ENCODE measurements at regions not wholly inside any gene's neighbourhood (a gene's known extent, or its start where the extent isn't known, plus 50 kb on each side); places are given as distances from the start of the nearest gene placed in this dataset.
"Not testable (repeated sequence)": the region's sequence is repeated elsewhere in the genome, so short reads cannot be mapped to it uniquely, and the experiment has no call there.

DNA sequence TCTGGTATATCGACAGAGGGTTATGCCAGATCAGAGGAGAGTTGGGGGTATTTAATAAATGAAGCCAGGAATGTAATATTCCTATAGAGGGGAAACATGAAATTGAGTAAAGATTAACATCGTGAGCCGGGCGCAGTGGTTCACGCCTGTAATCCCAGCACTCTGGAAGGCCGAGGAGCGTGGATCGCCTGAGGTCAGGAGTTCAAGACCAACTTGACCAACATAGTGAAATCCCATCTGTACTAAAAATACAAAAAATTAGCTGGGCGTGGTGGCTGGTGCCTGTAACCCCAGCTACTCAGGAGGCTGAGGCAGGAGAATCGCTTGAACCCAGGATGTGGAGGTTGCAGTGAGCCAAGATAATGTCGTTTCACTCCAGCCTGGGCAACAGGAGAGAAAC lies 112.4 kb upstream of the ZNF184 start:
- intact Hi-C loops (cut with DNase I); DNase-seq: not testable (repeated sequence)

DNA sequence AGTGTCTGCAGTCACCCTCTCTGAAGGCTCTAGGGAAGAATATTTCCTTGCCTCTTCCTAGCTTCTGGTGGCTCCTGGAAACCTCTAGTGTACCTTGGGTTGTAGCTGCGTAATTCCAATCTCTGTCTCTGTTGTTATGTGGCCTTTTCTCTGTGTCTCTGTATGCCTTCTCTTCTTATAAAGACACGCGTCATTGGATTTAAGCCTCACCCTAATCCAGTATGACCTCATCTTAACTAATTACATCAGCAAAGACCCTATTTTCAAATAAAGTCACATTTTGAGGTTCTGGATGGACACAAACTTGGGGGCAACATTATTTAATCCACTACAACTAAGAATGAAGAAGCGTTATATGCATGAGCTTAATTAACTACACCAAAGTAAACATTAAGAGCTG lies 111.4 kb upstream of the ZNF184 start:
- intact Hi-C loops (cut with DNase I), result no loop called here
- DNase-seq, result no peak

DNA sequence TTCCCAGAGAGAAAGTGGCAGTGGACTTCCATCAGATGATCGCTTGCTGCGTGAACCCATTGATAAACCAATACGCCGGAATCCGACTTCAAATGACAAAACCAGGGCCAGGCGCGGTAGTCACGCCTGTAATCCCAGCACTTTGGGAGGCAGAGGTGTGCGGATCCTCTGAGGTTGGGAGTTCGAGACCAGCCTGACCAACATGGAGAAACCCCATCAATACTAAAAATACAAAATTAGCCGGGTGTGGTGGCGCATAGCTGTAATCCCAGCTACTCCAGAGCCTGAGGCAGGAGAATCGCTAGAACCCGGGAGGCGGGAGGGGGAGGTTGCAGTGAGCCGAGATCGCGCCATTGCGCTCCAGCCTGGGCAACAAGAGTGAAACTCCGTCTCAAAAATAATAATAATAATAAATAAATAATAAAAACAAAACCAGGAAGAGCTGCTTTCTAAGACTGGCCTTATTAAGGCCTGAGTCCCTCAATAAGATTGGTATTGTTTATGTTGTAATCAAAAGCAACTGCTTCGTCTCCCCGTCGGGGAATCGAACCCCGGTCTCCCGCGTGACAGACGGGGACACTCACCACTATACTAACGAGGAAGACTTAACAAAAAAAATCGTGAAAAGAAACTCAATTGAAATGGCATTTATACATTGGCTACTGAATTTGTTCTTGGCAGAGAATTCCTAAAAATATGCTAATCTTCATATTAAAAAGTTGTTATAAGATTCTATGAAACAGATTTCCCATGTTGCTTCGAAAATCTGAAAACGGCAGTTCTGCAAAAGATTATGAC lies 110.2 kb upstream of the ZNF184 start:
- peak in 15 of 42 donors; percentile 3 to 56 (median 19) for DNase-seq
- intact Hi-C loops (cut with DNase I), result no loop called here

DNA sequence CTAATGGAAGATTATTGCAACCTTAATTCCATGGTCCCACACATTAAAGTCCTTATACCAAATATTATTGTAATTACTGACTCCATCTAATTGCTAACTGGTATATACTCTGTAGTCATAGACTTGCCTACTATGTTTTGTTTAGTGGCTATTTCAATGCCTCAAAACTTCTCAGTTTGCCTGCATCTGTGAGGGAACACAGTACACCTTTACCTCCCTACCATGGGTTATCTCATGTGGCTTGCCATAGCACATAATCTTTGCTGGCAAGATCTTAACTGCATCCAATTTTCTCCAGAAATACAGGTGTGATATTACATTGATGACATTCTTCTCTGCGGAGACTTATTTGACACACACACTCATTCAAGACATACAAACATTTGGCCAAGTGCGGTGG lies 107.1 kb upstream of the ZNF184 start:
- DNase-seq, result no peak
- intact Hi-C loops (cut with DNase I), result no loop called here

DNA sequence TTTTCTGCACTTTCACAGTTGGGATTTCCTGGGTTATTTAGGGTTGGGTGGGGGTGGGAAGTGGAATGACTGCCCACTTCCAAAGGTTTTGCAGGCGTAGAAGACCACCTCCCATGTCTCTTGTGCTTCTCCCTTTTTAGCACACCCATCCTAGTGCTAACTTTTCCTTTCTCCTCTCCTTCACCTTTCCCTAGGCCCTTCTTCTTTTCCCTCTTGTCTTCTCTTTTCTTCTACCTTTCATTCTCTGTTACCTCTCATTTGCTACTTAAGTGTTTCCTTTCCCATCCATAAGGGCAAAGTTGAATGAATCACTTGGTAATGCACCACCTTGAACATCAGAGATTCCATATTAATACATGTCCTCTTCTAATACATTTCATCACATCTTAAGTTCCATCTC lies 105.0 kb upstream of the ZNF184 start:
- intact Hi-C loops (cut with DNase I), result no loop called here
- no peak for DNase-seq

DNA sequence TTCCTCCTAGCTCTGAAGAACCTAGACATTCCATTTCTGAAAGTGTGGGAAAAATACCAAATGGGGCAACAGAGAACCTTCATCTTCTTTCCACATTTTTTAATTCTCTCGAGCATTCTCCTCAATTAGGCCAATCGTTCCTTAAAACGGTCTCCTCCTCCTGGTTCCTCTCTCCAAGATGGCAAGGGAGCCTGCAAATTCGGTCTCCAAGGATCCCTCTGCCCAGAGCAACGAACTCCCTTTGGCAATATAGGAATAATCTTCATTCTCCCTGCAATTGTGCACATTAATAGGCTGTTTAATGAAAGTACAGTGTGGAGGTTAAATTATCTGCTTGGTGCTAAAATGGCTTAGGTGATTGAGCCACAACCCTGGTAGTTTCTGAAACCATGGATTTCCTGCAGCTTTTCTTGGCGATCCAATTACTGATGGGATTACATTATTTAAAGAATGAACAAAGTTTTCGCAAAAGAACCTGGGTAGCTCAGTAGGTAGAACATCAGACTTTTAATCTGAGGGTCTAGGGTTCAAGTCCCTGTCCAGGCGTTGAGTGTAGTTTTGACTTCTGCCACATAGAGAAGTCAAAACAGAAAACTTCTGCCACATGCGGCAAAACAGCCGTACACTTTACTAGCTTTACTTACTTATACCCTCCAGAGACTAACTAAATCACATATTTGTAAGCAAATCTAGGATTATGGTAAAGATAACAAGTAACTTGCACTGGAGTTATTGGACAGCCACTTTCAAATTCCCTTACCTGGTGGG lies 102.9 kb upstream of the ZNF184 start:
- intact Hi-C loops (cut with DNase I), result no loop called here
- DNase-seq, result no peak

DNA sequence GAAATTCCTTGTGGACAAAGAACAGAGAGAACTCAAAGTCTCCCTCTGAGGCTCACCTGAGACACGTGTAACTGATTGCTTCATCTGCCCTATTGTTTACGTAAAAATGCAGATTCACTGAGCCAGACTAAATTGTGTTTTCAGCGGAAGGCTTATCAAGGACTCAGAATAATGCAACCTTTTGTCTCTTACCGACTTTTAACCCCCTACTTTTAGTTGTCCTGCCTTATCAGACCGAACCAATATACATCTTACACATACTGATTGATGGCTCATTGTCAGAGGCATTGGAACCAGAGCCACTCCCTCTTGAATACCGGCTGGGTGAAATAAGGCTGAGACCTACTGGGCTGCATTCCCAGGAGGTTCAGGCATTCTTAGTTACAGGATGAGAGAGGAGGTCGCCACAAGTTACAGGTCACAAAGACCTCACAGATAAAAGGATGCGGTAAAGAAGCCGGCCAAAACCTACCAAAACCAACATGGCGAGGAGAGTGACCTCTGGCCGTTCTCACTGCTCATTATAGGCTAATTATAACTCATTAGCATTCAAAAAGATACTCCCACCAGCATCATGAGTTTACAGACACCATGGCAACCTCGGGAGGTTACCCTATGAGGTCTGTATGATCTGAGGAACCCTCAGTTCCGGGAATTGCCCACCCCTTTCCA lies 95.5 kb upstream of the ZNF184 start:
- no peak for DNase-seq
- intact Hi-C loops (cut with DNase I), result no loop called here

DNA sequence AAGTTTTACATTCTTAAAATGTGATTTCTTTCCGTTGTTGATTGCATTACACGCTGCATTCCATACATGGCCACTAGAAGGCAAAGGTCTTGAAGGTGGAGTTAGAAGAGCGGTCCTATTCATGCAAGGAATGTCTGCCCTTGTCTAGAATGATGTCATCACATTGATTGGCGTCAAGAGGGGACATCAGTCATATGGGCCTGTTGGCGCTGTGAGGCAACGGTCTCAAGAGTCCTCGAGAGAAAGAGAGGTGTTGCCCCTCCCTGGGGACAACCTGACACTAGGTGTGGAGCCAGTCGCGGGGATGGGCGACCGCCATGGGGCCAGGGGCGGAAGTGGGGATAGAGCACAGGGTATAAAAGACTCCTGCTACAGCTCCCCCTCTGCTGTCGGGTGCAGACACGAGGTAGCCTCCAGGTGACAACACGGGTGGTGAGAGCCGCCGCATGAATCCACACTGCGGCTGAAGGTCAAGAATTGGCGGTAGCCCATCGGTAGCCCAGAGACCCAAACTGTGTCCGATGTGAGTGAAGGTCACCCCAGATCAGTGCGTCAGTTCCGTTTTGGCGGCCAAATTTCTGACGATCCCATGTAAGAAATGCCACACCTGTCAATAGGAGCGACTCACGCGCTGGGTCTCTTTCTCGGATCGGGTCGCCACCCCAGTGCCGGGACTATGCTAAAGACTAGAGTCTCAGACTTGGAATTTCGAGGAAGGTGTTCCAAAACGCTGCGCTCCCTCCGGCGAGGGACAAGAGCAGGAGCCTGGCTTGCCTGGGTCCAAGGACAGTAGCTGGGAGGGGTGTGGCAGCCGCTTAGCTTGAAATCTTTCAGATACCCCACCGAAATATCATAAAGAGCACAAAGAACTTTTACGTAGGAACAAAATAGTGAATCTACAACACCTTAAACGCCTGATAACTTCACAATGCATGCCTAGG lies 93.2 kb upstream of the ZNF184 start:
- no peak for DNase-seq
- intact Hi-C loops (cut with DNase I), result no loop called here

DNA sequence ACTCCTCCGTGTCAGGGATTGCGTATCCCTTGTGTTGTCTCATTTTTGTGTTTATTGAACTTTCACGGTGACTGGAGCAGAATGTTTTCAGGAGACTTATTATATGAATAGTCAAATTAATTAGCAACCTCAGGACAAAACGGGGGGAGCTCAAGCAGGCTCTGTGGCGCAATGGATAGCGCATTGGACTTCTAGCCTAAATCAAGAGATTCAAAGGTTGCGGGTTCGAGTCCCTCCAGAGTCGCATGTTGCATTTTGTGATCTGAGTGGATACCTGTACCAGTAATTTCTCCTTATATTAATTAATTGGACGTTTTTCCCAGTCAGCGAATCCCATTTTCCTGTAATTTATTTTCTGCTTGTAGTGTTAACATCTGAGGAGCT lies 89.1 kb upstream of the ZNF184 start:
- no peak for DNase-seq
- intact Hi-C loops (cut with DNase I), result no loop called here

DNA sequence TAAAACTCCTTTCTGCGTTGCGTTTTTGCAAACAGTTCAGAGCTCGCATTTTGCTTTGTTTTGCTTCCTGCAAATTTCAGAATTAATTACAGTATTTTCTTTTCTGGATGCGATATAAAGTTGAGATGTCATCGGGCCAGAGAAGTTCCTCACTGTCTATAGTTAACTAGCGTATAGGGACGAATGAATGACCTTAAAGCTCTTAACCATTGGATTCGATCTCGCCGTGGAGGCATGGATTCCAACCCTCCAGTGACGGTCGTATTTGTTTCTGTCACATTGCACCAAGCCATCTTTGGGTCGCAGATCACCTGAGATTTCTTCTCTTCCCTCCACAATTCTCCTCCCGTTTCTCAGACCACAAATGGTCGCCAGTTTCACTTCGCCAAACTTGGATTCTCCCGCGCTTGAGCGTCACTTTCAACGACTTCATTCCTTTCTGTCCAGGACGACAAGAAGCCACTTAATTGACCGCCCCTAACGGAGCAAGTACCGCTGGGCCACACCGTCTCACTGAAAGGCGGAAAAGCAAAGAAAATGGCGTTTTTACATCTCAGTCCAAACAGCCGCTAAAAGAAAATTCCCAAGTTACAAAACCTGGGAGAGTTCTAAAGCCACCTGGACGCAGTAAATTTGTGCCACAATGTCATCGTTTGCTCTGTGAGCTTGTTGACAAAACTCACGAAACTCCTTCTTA lies 85.3 kb upstream of the ZNF184 start:
- no peak for DNase-seq
- intact Hi-C loops (cut with DNase I), result no loop called here

DNA sequence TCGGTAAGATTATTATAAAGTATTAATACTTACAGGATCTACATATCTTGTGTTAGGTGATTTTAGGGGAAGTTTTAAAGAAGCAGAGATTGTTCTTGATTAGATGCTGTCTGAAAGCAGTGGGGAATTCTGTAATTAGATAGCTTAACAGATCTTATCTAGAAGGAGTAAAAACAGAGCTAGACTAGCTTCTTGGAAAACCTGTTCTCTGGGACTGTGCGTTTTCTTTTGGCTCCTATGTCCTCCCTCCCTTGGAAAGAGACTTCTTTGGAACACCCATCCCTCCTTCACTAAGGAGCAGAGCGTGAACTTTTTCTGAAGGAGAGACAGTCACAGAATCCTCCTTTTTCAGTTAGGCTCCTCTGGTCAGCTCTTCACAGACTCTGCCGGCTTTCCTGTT lies 83.5 kb upstream of the ZNF184 start:
- DNase-seq, result no peak
- intact Hi-C loops (cut with DNase I), result no loop called here

DNA sequence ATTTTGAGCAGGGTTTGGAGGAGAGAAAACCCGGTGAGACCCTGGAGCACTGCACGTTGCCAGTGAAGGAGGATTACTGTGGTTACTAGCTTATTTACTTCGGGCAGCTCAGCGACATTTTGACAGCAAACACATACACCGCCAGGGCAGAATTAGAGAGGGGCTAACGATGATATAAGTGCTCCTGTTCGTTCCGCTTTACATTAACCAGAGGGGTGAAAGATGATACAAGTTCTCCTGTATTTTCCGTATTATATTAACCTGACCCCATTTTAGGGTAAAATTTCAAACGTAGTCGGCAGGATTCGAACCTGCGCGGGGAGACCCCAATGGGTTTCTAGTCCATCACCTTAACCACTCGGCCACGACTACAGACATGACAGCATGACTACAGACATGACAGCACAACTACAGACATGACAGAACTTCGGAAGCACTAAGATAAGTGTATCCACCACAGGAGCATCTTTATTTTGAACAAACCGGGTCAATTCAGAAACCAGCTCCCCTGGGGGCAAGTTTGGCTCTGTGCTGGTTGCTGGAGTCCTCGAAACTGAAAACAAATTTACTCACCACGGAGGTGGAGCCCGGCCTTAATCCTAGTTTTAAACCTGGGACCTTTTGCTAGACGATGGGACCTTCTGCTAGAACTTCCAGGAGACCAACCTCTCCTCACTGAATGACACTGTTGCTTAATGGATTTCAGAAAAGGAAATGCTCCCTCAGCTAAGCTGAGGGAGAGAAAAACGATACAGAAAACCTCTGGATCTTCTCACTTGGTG lies 80.4 kb upstream of the ZNF184 start:
- no peak for DNase-seq
- intact Hi-C loops (cut with DNase I), result no loop called here

DNA sequence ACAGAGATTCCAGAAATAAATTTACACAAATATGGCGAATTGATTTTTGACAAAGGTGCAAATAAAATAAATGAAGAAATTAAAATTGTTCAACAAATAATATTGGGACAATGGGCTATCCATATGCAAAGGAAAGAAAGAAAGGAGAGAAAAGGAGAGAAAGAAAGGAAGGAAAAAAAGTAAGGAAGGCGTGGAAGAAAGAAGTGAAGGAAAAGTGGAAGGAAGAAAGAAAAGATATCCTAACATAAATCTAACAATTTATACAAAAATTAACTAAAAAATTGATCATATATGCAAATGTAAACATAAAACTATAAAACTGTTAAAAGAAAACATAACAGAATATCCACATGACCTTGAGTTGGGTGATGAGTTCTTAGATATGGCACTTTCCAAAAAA lies 78.7 kb upstream of the ZNF184 start:
- intact Hi-C loops (cut with DNase I), result no loop called here
- DNase-seq, result no peak

DNA sequence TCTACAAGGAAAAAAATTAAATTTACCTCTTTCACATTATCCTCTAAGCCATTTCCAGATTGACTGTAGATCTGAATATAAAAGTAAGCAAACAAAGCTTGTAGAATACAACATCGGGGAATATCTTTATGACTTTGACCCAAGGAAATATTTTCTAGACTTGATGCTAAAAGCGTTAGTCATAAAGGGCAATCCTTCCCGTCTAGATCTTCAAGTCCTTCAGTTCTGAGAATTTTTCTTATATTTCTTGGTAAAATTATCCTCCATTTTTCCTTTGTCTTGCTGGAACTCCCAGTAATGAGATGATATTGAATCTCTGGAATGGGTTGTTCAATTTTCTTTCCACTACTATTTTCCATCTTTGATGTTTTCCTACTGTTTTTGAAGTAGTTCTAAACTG lies 77.8 kb upstream of the ZNF184 start:
- intact Hi-C loops (cut with DNase I), result no loop called here
- no peak for DNase-seq

DNA sequence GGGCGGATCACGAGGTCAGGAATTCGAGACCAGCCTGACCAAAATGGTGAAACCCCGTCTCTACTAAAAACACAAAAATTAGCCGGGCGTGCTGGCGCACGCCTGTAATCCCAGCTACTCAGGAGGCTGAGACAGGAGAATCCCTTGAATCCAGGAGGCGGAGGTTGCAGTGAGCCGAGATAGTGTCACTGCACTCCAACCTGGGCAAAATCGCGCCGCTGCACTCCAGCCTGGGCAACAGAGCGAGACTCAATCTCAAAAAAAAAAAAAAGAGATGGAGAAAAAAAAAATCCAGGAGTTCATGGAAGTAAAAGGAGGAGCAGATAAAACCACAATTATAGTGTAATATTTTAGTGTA lies 76.3 kb upstream of the ZNF184 start:
- DNase-seq; intact Hi-C loops (cut with DNase I): not testable (repeated sequence)

DNA sequence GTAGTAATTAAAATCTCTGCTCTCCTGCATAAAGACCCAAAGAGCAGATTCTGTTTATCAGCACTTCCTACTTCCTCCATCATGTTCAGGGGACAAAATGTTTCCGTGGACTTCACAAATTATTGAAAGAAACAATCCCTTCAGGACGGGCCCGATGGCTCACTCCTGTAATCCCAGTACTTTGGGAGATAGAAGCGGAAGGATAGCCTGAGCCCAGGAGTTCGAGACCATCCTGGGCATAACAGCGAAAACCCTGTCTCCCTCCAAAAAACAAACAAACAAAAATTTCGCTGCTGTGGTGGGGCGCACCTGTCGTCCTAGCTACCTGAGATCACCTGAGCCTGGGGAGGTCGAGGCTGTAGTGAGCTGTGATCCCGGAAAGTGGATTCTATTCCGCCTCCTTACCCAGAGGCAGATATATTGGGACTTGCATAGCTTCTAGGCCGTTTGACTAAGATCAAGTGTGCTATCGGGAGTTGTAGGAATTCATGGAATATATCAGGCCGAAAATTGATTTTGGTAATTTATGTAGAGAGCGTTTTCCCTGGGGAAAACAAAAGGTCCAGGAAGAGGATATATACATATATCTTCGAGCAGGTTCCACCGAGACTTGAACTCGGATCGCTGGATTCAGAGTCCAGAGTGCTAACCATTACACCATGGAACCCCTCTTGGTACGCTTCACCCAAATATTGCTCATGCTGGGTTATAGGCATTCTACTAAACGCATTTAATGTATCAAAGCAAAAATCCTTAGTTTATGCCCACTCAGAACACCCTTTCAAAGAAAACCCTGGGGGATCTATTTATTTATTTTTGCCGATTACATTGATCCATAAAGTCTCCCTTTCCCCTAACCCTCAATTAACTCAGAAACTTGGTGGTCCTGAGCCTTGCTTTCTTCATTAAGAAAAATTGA lies 74.5 kb upstream of the ZNF184 start:
- DNase-seq, result no peak
- intact Hi-C loops (cut with DNase I), result no loop called here

DNA sequence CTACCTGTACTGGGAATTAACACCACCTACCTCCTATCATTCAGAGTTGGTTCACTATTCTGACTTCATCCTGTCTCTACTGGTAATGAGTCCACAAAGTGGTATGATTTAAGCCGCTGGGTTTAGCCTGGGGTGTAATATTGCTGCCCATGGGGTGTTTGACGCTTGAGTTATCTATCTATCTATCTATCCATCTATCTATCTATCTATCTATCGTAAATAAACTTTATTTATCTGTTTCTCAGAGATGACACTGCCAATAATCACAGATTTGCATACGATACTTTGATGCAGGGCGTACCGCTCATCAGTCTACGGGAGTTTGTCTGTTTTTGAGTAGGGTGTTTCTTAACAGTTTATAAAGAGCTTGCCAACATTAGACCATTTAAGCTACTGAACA lies 73.6 kb upstream of the ZNF184 start:
- no peak for DNase-seq
- intact Hi-C loops (cut with DNase I), result no loop called here

Measured in head of caudate nucleus (tissue), 42 donors.